ENCODE measurements at regions not wholly inside any gene's neighbourhood (a gene's known extent, or its start where the extent isn't known, plus 50 kb on each side); places are given as distances from the start of the nearest gene placed in this dataset.

GRCh38 chr7:155170331-155170730, 100.2 kb downstream of the HTR5A start:
- TF ChIP-seq CTCF (IDR thresholded peaks at IDR 0.05; ENCODE audit: low read depth, low read length) (no peak), EZH2phosphoT487 (IDR thresholded peaks at IDR 0.05; ENCODE audit: low read depth) (no peak)

All from OCI-LY3 (cell line).